HCT116 (cell line): ENCODE measurements at regions not wholly inside any gene's neighbourhood (a gene's known extent, or its start where the extent isn't known, plus 50 kb on each side); places are given as distances from the start of the nearest gene placed in this dataset.

Source experiments
- ATAC-seq: fragments of 200-7000 bp; cut with Tn5 transposase; 2 replicates; pipeline ENCODE4 v1.9.1; 2020; ENCODE audit warnings: mild to moderate bottlenecking, moderate library complexity
- BruUV-seq: library from RNA; stranded (reverse); fragments of 400-500 nt; replicated peaks from 2 replicates; lab custom pipeline; 2021; lab: Mats Ljungman, UMichigan
- CTCF ChIA-PET: fragments of 300-600 bp; sonication (Branson Sonifier 250); formaldehyde crosslinking; loops from one replicate; lab custom pipeline; 2021; ENCODE audit warnings: antibody characterized with exemption; lab: Charles Lee
- POLR2A ChIA-PET: fragments of 300-600, 350-600 bp; sonication (Branson Sonifier 250); formaldehyde crosslinking; loops from one replicate; lab custom pipeline; 2021; ENCODE audit warnings: antibody characterized with exemption; lab: Charles Lee
- RAD21 ChIA-PET, 2 experiments: fragments of 300-600 bp; sonication (Branson Sonifier 250); formaldehyde crosslinking; loops; one replicate each; lab custom pipeline; 2023; ENCODE audit warnings: low total read pairs in 2 of 2; ENCODE audit not compliant: uncharacterized antibody in 2 of 2, unreplicated experiment in 2 of 2, low non-redundant PET in 1 of 2; lab: Charles Lee
- DNase-seq: peaks from one replicate; pipeline ENCODE4 v3.0.0-alpha.2; 2010; ENCODE audit warnings: low read depth, low spot score
- H2AFZ ChIP-seq: fragments of 200-600 bp; shearing (Covaris generic), sonication (generic); 2 replicates; pipeline ENCODE4 v1.6.1; 2017; ENCODE audit warnings: low read depth, mixed run types, mixed read lengths, antibody characterized with exemption, low read length; ENCODE audit not compliant: poor library complexity, severe bottlenecking
- H3K27ac ChIP-seq: 2 replicates; pipeline ENCODE4 v1.5.1; 2012; ENCODE audit warnings: low read depth, low read length
- H3K27me3 ChIP-seq: fragments of 200-600 bp; sonication (generic); 2 replicates; pipeline ENCODE4 v1.6.1; 2016; ENCODE audit warnings: mixed run types, low read length, mixed read lengths; ENCODE audit not compliant: insufficient read depth
- H3K36me3 ChIP-seq, 2 experiments: fragments of 200-500 bp in 1 of 2; fragments of 200-600 bp in 1 of 2; sonication (Bioruptor generic) in 1 of 2; sonication (generic) in 1 of 2; 2 replicates each; pipeline versions ENCODE4 v1.5.1 to v1.6.1; 2014 to 2016; ENCODE audit warnings: low read length in 2 of 2, inconsistent platforms in 1 of 2, mixed read lengths in 1 of 2, mixed run types in 1 of 2; ENCODE audit not compliant: insufficient read depth in 2 of 2, control insufficient read depth in 1 of 2
- H3K4me1 ChIP-seq, 2 experiments: fragments of 200-600 bp in 1 of 2; sonication (generic) in 1 of 2; 2 replicates each; pipeline versions ENCODE4 v1.5.1 to v1.6.1; 2012 to 2017; ENCODE audit warnings: low read length in 2 of 2, inconsistent platforms in 1 of 2, mild to moderate bottlenecking in 1 of 2, mixed read lengths in 1 of 2, mixed run types in 1 of 2, moderate library complexity in 1 of 2; ENCODE audit not compliant: insufficient read depth in 2 of 2, control insufficient read depth in 1 of 2
- H3K4me2 ChIP-seq: fragments of 200-600 bp; sonication (generic); 2 replicates; pipeline ENCODE4 v1.6.1; 2017; ENCODE audit warnings: mixed run types, low read length, mixed read lengths
- H3K4me3 ChIP-seq, 2 experiments: fragments of 200-600 bp in 1 of 2; sonication (generic) in 1 of 2; replicated peaks in 1 of 2; 2 replicates each; pipeline ENCODE4 v1.5.1; 2011 to 2016; ENCODE audit warnings: low read length in 2 of 2, control low read depth in 1 of 2, low read depth in 1 of 2, mild to moderate bottlenecking in 1 of 2, mixed read lengths in 1 of 2, mixed run types in 1 of 2
- H3K79me2 ChIP-seq: fragments of 200-600 bp; sonication (generic); 2 replicates; pipeline ENCODE4 v1.6.1; 2017; ENCODE audit warnings: mild to moderate bottlenecking, mixed run types, low read length, moderate library complexity, mixed read lengths; ENCODE audit not compliant: insufficient read depth
- H3K9ac ChIP-seq: fragments of 200-600 bp; sonication (generic); 2 replicates; pipeline ENCODE4 v1.6.1; 2016; ENCODE audit warnings: low read length, mixed read lengths
- H3K9me2 ChIP-seq: fragments of 200-600 bp; sonication (generic), shearing (Covaris generic); 2 replicates; pipeline ENCODE4 v1.6.1; 2017; ENCODE audit warnings: mixed run types, mild to moderate bottlenecking, moderate library complexity; ENCODE audit not compliant: insufficient read depth
- H3K9me3 ChIP-seq, 2 experiments: fragments of 200-500 bp in 1 of 2; fragments of 200-600 bp in 1 of 2; sonication (Bioruptor generic) in 1 of 2; sonication (generic) in 1 of 2; 2 replicates each; pipeline ENCODE4 v1.6.1; 2014 to 2017; ENCODE audit warnings: low read length in 2 of 2, mixed read lengths in 2 of 2, inconsistent platforms in 1 of 2, low read depth in 1 of 2, mild to moderate bottlenecking in 1 of 2, mixed run types in 1 of 2, moderate library complexity in 1 of 2; ENCODE audit not compliant: control insufficient read depth in 1 of 2, insufficient read depth in 1 of 2
- H4K20me1 ChIP-seq: fragments of 200-600 bp; sonication (generic), shearing (Covaris generic); 2 replicates; pipeline ENCODE4 v1.6.1; 2017; ENCODE audit warnings: mixed run types, mild to moderate bottlenecking, moderate library complexity; ENCODE audit not compliant: insufficient read depth
- ELF1 ChIP-seq: IDR thresholded peaks from 2 replicates; pipeline ENCODE4 v1.6.1; 2012; ENCODE audit warnings: low read depth, borderline replicate concordance
- REST ChIP-seq: IDR thresholded peaks from 2 replicates; pipeline ENCODE4 v1.6.1; 2012; ENCODE audit warnings: low read depth
- SP1 ChIP-seq: IDR thresholded peaks from 2 replicates; pipeline ENCODE4 v1.6.1; 2012; ENCODE audit warnings: low read depth
- intact Hi-C: fragments of 100-400 bp; cut with micrococcal nuclease; formaldehyde crosslinking; loops from 2 replicates; pipeline ENCODE4 v1.10.0; 2022

GRCh38 chr10:30765022-30765615, 135.6 kb upstream of the LYZL2 start:
- peaks cover 2 to 10% of the 10 kb centered on the region in 2 experiments; a peak in 3 of 4 replicates for H3K9me3 ChIP-seq
- CTCF ChIA-PET: no interaction called here
- no TSS peak for BruUV-seq
- no peak overlapping the region for H3K4me3 ChIP-seq
- H4K20me1 ChIP-seq: no peaks in the 10 kb centered on the region
- POLR2A ChIA-PET: no interaction called here
- RAD21 ChIA-PET: no interaction called here
- DNase-seq (no peak), ATAC-seq (no peak)
- no peaks in the 10 kb centered on the region for H3K9me2 ChIP-seq
- H3K36me3 ChIP-seq: no peaks in the 10 kb centered on the region
- no peak overlapping the region for H3K4me2 ChIP-seq
- H3K27me3 ChIP-seq: no peaks in the 10 kb centered on the region
- no peak overlapping the region for H3K27ac ChIP-seq
- TF ChIP-seq ELF1: no peak
- H3K79me2 ChIP-seq: no peaks in the 10 kb centered on the region
- H3K4me1 ChIP-seq: no peaks in the 10 kb centered on the region
- H3K9ac ChIP-seq: no peak overlapping the region
- H2AFZ ChIP-seq: no peak overlapping the region
- intact Hi-C loops: no loop called here

- H2AFZ ChIP-seq: no peak overlapping the region
- no peak overlapping the region for H3K27ac ChIP-seq
- H3K27me3 ChIP-seq: no peaks in the 10 kb centered on the region
- no peak overlapping the region for H3K4me3 ChIP-seq
- H3K9me3 ChIP-seq: no peaks in the 10 kb centered on the region
- H3K9me2 ChIP-seq: no peaks in the 10 kb centered on the region
- RAD21 ChIA-PET: no interaction called here
- DNase-seq: no peak
- H3K79me2 ChIP-seq: no peaks in the 10 kb centered on the region
- POLR2A ChIA-PET: no interaction called here
- no peak for ATAC-seq
- BruUV-seq: no TSS peak
- CTCF ChIA-PET: no interaction called here
- H3K9ac ChIP-seq: no peak overlapping the region
- no peaks in the 10 kb centered on the region for H3K36me3 ChIP-seq
- no peaks in the 10 kb centered on the region for H3K4me1 ChIP-seq
- TF ChIP-seq SP1: no peak
- no peak for TF ChIP-seq REST
- H4K20me1 ChIP-seq: no peaks in the 10 kb centered on the region
- H3K4me2 ChIP-seq: no peak overlapping the region
- intact Hi-C loops: no loop called here
These were observed 134.4 kb upstream of the LYZL2 start for GRCh38 chr10:30763918-30764317.
